ENCODE measurements at regions not wholly inside any gene's neighbourhood (a gene's known extent, or its start where the extent isn't known, plus 50 kb on each side); places are given as distances from the start of the nearest gene placed in this dataset.
A peak's percentile ranks its signal among the peaks of the same experiment; 100 is the strongest.

DNA sequence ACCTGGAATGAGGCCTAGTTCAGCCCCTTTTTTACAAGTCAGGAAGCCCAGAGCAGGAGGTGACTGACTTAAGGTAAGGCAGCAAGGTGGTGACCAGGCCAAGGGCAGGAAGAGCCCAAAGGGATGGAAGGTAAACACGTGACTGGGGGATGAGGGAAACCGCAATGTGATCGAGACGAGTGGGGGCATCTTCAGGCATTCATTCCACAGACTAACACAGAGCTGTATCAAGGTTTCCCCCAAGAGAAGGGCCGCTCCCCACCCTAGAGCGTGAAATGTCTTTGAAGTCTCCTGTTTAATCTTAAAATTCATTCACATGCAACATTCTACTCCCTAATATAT is 76.3 kb upstream of the PIM1 start:
- Histone ChIP-seq H3K4me2 (ENCODE audit: low read length) (no peak overlapping the region; the same call in 1 of the 2 replicates), H2AFZ (ENCODE audit: low read length) (no peak overlapping the region), H3K9ac (ENCODE audit: low read length) (no peak overlapping the region; the same call in 1 of the 2 replicates), H3K27ac (ENCODE audit: low read depth, low read length, poor library complexity, severe bottlenecking) (peak overlapping the region; percentile 86), H3K36me3 (ENCODE audit: insufficient read depth, low read length) (no peaks in the 10 kb centered on the region), H3K9me3 (ENCODE audit: low read length) (no peaks in the 10 kb centered on the region), H3K4me3 (ENCODE audit: low read depth, low read length, poor library complexity, severe bottlenecking) (no peak overlapping the region), H3F3A (ENCODE audit: insufficient read depth, low read length) (no peaks in the 10 kb centered on the region), H4K20me1 (ENCODE audit: insufficient read depth, low read length) (no peaks in the 10 kb centered on the region), H3K79me2 (ENCODE audit: insufficient read depth, low read length) (no peaks in the 10 kb centered on the region), H3K9me2 (ENCODE audit: low read depth, low read length) (no peaks in the 10 kb centered on the region), H3K27me3 (ENCODE audit: insufficient read depth, low read length) (no peaks in the 10 kb centered on the region), H3K4me1 (ENCODE audit: insufficient read depth, low read length, severe bottlenecking) (peaks cover 37% of the 10 kb centered on the region)
- TF ChIP-seq, protein P1, sequence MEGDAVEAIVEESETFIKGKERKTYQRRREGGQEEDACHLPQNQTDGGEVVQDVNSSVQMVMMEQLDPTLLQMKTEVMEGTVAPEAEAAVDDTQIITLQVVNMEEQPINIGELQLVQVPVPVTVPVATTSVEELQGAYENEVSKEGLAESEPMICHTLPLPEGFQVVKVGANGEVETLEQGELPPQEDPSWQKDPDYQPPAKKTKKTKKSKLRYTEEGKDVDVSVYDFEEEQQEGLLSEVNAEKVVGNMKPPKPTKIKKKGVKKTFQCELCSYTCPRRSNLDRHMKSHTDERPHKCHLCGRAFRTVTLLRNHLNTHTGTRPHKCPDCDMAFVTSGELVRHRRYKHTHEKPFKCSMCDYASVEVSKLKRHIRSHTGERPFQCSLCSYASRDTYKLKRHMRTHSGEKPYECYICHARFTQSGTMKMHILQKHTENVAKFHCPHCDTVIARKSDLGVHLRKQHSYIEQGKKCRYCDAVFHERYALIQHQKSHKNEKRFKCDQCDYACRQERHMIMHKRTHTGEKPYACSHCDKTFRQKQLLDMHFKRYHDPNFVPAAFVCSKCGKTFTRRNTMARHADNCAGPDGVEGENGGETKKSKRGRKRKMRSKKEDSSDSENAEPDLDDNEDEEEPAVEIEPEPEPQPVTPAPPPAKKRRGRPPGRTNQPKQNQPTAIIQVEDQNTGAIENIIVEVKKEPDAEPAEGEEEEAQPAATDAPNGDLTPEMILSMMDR (IDR thresholded peaks at IDR 0.05; ENCODE audit: low read length): no peak
- TF ChIP-seq EZH2 (IDR thresholded peaks at IDR 0.05; ENCODE audit: borderline replicate concordance, low read length): no peak

DNA sequence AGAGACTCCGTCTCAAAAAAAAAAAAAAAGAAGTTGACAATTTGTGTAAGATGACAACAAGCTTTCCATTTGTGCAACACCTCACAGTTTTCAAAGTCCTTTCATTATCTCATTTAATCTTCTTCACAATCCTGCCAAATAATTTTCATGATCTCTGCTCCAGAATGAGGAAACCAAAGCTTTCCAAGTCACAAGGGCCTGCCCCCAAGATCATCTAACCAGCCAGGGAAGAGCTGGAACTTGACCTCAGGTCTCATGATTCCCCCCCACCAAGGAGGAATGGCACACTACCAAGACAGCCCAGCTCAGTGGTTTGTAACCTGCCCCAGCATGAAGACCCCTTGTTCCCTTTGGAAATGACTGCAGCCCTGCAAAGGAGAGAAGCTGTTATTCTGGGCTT is 74.0 kb upstream of the PIM1 start:
- Histone ChIP-seq H3K4me3 (ENCODE audit: low read depth, low read length, poor library complexity, severe bottlenecking) (no peak overlapping the region), H3K79me2 (ENCODE audit: insufficient read depth, low read length) (no peaks in the 10 kb centered on the region), H3K9me3 (ENCODE audit: low read length) (no peaks in the 10 kb centered on the region), H3K9ac (ENCODE audit: low read length) (no peak overlapping the region), H3K27ac (ENCODE audit: low read depth, low read length, poor library complexity, severe bottlenecking) (peak overlapping the region; percentile 99), H3K4me1 (ENCODE audit: insufficient read depth, low read length, severe bottlenecking) (peaks cover 51% of the 10 kb centered on the region), H3K4me2 (ENCODE audit: low read length) (no peak overlapping the region), H3F3A (ENCODE audit: insufficient read depth, low read length) (no peaks in the 10 kb centered on the region), H3K36me3 (ENCODE audit: insufficient read depth, low read length) (no peaks in the 10 kb centered on the region), H4K20me1 (ENCODE audit: insufficient read depth, low read length) (no peaks in the 10 kb centered on the region), H2AFZ (ENCODE audit: low read length) (no peak overlapping the region), H3K27me3 (ENCODE audit: insufficient read depth, low read length) (no peaks in the 10 kb centered on the region), H3K9me2 (ENCODE audit: low read depth, low read length) (no peaks in the 10 kb centered on the region)
- TF ChIP-seq, protein P1 (IDR thresholded peaks at IDR 0.05; ENCODE audit: low read length): no peak
- TF ChIP-seq EZH2 (IDR thresholded peaks at IDR 0.05; ENCODE audit: borderline replicate concordance, low read length): no peak

DNA sequence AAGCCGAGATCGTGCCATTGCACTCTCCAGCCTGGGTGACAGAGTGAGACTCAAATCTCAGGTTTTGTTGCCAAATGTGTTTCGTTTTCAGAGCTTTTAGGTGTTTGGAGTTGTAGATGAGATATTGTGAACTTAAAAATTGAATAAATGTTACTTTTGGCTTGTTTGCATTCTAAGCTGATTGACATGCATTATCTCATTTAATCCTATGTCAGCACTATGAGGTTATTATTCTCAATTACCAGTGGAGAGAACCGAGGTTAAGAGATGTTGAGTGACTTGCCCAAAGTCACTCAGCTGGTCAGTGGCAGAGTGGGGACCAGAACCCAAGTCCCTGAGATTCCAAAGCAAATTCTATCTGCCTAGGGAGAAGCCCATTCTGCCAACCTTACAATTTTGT is 72.6 kb upstream of the PIM1 start:
- no peaks in the 10 kb centered on the region for H3K27me3 ChIP-seq (ENCODE audit: insufficient read depth, low read length)
- H3K36me3 ChIP-seq (ENCODE audit: insufficient read depth, low read length): no peaks in the 10 kb centered on the region
- peaks cover 64% of the 10 kb centered on the region for H3K4me1 ChIP-seq (ENCODE audit: insufficient read depth, low read length, severe bottlenecking)
- H3K9me3 ChIP-seq (ENCODE audit: low read length): no peaks in the 10 kb centered on the region
- no peak for TF ChIP-seq EZH2 (IDR thresholded peaks at IDR 0.05; ENCODE audit: borderline replicate concordance, low read length)
- TF ChIP-seq, protein P1 (IDR thresholded peaks at IDR 0.05; ENCODE audit: low read length): no peak
- no peak overlapping the region for H3K9ac ChIP-seq (ENCODE audit: low read length)
- peak overlapping the region; percentile 99 for H3K27ac ChIP-seq (ENCODE audit: low read depth, low read length, poor library complexity, severe bottlenecking)
- no peak overlapping the region for H2AFZ ChIP-seq (ENCODE audit: low read length)
- no peak overlapping the region for H3K4me2 ChIP-seq (ENCODE audit: low read length)
- no peaks in the 10 kb centered on the region for H3K9me2 ChIP-seq (ENCODE audit: low read depth, low read length)
- no peaks in the 10 kb centered on the region for H3K79me2 ChIP-seq (ENCODE audit: insufficient read depth, low read length)
- no peaks in the 10 kb centered on the region for H3F3A ChIP-seq (ENCODE audit: insufficient read depth, low read length)
- no peaks in the 10 kb centered on the region for H4K20me1 ChIP-seq (ENCODE audit: insufficient read depth, low read length)
- no peak overlapping the region for H3K4me3 ChIP-seq (ENCODE audit: low read depth, low read length, poor library complexity, severe bottlenecking)
